ENCODE measurements at regions not wholly inside any gene's neighbourhood (a gene's known extent, or its start where the extent isn't known, plus 50 kb on each side); places are given as distances from the start of the nearest gene placed in this dataset.

GRCh38 chr15:39270934-39271333, 309.9 kb upstream of the THBS1 start:
- no peaks in the 10 kb centered on the region for H3K9me3 ChIP-seq
- no peaks in the 10 kb centered on the region for H3K36me3 ChIP-seq (replicated peaks)
- H3K4me1 ChIP-seq, result no peaks in the 10 kb centered on the region
- DNase-seq (ENCODE audit: low spot score in 2 of 2), result no peak
- no peaks in the 10 kb centered on the region for H3K27me3 ChIP-seq (ENCODE audit: low read depth)
- no peak overlapping the region for H3K4me3 ChIP-seq
- in situ Hi-C loops (cut with MboI; ENCODE audit: low sequenced_read_pairs), result no loop called here

GRCh38 chr15:39272901-39273300, 308.0 kb upstream of the THBS1 start:
- in situ Hi-C loops (cut with MboI; ENCODE audit: low sequenced_read_pairs), result no loop called here
- H3K27me3 ChIP-seq (ENCODE audit: low read depth), result no peaks in the 10 kb centered on the region

GRCh38 chr15:39273717-39274411, 307.0 kb upstream of the THBS1 start:
- H3K27me3 ChIP-seq (ENCODE audit: low read depth), result no peaks in the 10 kb centered on the region
- no peaks in the 10 kb centered on the region for H3K9me3 ChIP-seq
- no peaks in the 10 kb centered on the region for H3K4me1 ChIP-seq
- no peak for DNase-seq (ENCODE audit: low spot score in 2 of 2)
- in situ Hi-C loops (cut with MboI; ENCODE audit: low sequenced_read_pairs), result no loop called here
- no peak overlapping the region for H3K4me3 ChIP-seq
- H3K36me3 ChIP-seq (replicated peaks), result no peaks in the 10 kb centered on the region

More at GRCh38 chr15:39272901-39273300, 308.0 kb upstream of the THBS1 start:
- Histone ChIP-seq H3K9me3 (no peaks in the 10 kb centered on the region), H3K4me1 (no peaks in the 10 kb centered on the region), H3K4me3 (no peak overlapping the region), H3K36me3 (replicated peaks) (no peaks in the 10 kb centered on the region)
- DNase-seq (ENCODE audit: low spot score in 2 of 2), result no peak

- no peak overlapping the region for H3K4me3 ChIP-seq
- H3K36me3 ChIP-seq (replicated peaks), result no peaks in the 10 kb centered on the region
- DNase-seq (ENCODE audit: low spot score in 2 of 2), result no peak
- no peaks in the 10 kb centered on the region for H3K27me3 ChIP-seq (ENCODE audit: low read depth)
- H3K4me1 ChIP-seq, result no peaks in the 10 kb centered on the region
- no peaks in the 10 kb centered on the region for H3K9me3 ChIP-seq
- in situ Hi-C loops (cut with MboI; ENCODE audit: low sequenced_read_pairs), result no loop called here
These were observed 305.8 kb upstream of the THBS1 start for GRCh38 chr15:39275066-39275465.

GRCh38 chr15:39279311-39279710, 301.6 kb upstream of the THBS1 start:
- in situ Hi-C loops (cut with MboI; ENCODE audit: low sequenced_read_pairs), result no loop called here
- no peaks in the 10 kb centered on the region for H3K9me3 ChIP-seq
- H3K36me3 ChIP-seq (replicated peaks), result no peaks in the 10 kb centered on the region
- no peak overlapping the region for H3K4me3 ChIP-seq
- DNase-seq (ENCODE audit: low spot score in 2 of 2), result no peak
- H3K27me3 ChIP-seq (ENCODE audit: low read depth), result no peaks in the 10 kb centered on the region
- no peaks in the 10 kb centered on the region for H3K4me1 ChIP-seq

- no peak for DNase-seq (ENCODE audit: low spot score in 2 of 2)
- Histone ChIP-seq H3K4me3 (no peak overlapping the region), H3K27me3 (ENCODE audit: low read depth) (0 out of 2 replicates have a peak, but pooled peaks cover 7% of the 10 kb centered on the region), H3K9me3 (no peaks in the 10 kb centered on the region), H3K36me3 (replicated peaks) (no peaks in the 10 kb centered on the region), H3K4me1 (no peaks in the 10 kb centered on the region)
- in situ Hi-C loops (cut with MboI; ENCODE audit: low sequenced_read_pairs), result no loop called here
These were observed 299.8 kb upstream of the THBS1 start for GRCh38 chr15:39281094-39281493.

- in situ Hi-C loops (cut with MboI; ENCODE audit: low sequenced_read_pairs), result no loop called here
- DNase-seq (ENCODE audit: low spot score in 2 of 2), result no peak
- H3K36me3 ChIP-seq (replicated peaks), result no peaks in the 10 kb centered on the region
- H3K9me3 ChIP-seq, result no peaks in the 10 kb centered on the region
- H3K4me1 ChIP-seq, result no peaks in the 10 kb centered on the region
- H3K4me3 ChIP-seq, result no peak overlapping the region
- H3K27me3 ChIP-seq (ENCODE audit: low read depth), result peaks cover 7% of the 10 kb centered on the region; the same call in 1 of the 2 replicates
These were observed 298.1 kb upstream of the THBS1 start for GRCh38 chr15:39282663-39283208.

GRCh38 chr15:39283531-39283930, 297.3 kb upstream of the THBS1 start:
- peaks cover 9% of the 10 kb centered on the region; the same call in 1 of the 2 replicates for H3K27me3 ChIP-seq (ENCODE audit: low read depth)
- H3K36me3 ChIP-seq (replicated peaks), result no peaks in the 10 kb centered on the region
- H3K4me3 ChIP-seq, result no peak overlapping the region
- no peak for DNase-seq (ENCODE audit: low spot score in 2 of 2)
- no peaks in the 10 kb centered on the region for H3K4me1 ChIP-seq
- H3K9me3 ChIP-seq, result no peaks in the 10 kb centered on the region
- in situ Hi-C loops (cut with MboI; ENCODE audit: low sequenced_read_pairs), result no loop called here

GRCh38 chr15:39285071-39285470, 295.8 kb upstream of the THBS1 start:
- Histone ChIP-seq H3K4me3 (no peak overlapping the region), H3K36me3 (replicated peaks) (no peaks in the 10 kb centered on the region), H3K4me1 (no peaks in the 10 kb centered on the region), H3K9me3 (no peaks in the 10 kb centered on the region), H3K27me3 (ENCODE audit: low read depth) (peaks cover 9% of the 10 kb centered on the region; the same call in 1 of the 2 replicates)
- in situ Hi-C loops (cut with MboI; ENCODE audit: low sequenced_read_pairs), result no loop called here
- no peak for DNase-seq (ENCODE audit: low spot score in 2 of 2)

GRCh38 chr15:39285663-39286062, 295.2 kb upstream of the THBS1 start:
- Histone ChIP-seq H3K9me3 (no peaks in the 10 kb centered on the region), H3K4me1 (no peaks in the 10 kb centered on the region), H3K4me3 (no peak overlapping the region), H3K27me3 (ENCODE audit: low read depth) (peaks cover 9% of the 10 kb centered on the region; the same call in 1 of the 2 replicates), H3K36me3 (replicated peaks) (no peaks in the 10 kb centered on the region)
- in situ Hi-C loops (cut with MboI; ENCODE audit: low sequenced_read_pairs), result no loop called here
- DNase-seq (ENCODE audit: low spot score in 2 of 2), result no peak

GRCh38 chr15:39286706-39287105, 294.2 kb upstream of the THBS1 start:
- H3K4me1 ChIP-seq, result no peaks in the 10 kb centered on the region
- H3K4me3 ChIP-seq, result no peak overlapping the region
- in situ Hi-C loops (cut with MboI; ENCODE audit: low sequenced_read_pairs), result no loop called here
- peaks cover 9% of the 10 kb centered on the region; the same call in 1 of the 2 replicates for H3K27me3 ChIP-seq (ENCODE audit: low read depth)
- no peak for DNase-seq (ENCODE audit: low spot score in 2 of 2)
- no peaks in the 10 kb centered on the region for H3K36me3 ChIP-seq (replicated peaks)
- no peaks in the 10 kb centered on the region for H3K9me3 ChIP-seq

GRCh38 chr15:39287322-39288195, 293.3 kb upstream of the THBS1 start:
- Histone ChIP-seq H3K9me3 (no peaks in the 10 kb centered on the region), H3K4me1 (no peaks in the 10 kb centered on the region), H3K27me3 (ENCODE audit: low read depth) (peaks cover 9% of the 10 kb centered on the region; the same call in 1 of the 2 replicates), H3K4me3 (no peak overlapping the region), H3K36me3 (replicated peaks) (no peaks in the 10 kb centered on the region)
- no peak for DNase-seq (ENCODE audit: low spot score in 2 of 2)
- in situ Hi-C loops (cut with MboI; ENCODE audit: low sequenced_read_pairs), result no loop called here

GRCh38 chr15:39290711-39291435, 290.0 kb upstream of the THBS1 start:
- in situ Hi-C loops (cut with MboI; ENCODE audit: low sequenced_read_pairs), result no loop called here
- Histone ChIP-seq H3K9me3 (no peaks in the 10 kb centered on the region), H3K27me3 (ENCODE audit: low read depth) (peaks cover 3% of the 10 kb centered on the region; the same call in 1 of the 2 replicates), H3K4me1 (no peaks in the 10 kb centered on the region), H3K4me3 (no peak overlapping the region), H3K36me3 (replicated peaks) (no peaks in the 10 kb centered on the region)
- no peak for DNase-seq (ENCODE audit: low spot score in 2 of 2)

All from HAP-1 (cell line).